Activated CD4-positive, alpha-beta T cell treated with anti-CD3 and anti-CD28 coated beads, Interleukin-2, amount 50 U/mL, for 16 hours (primary cell): ENCODE measurements at regions not wholly inside any gene's neighbourhood (a gene's known extent, or its start where the extent isn't known, plus 50 kb on each side); places are given as distances from the start of the nearest gene placed in this dataset.
"Not testable (repeated sequence)": the region's sequence is repeated elsewhere in the genome, so short reads cannot be mapped to it uniquely, and the experiment has no call there.

Experiments
- DNase-seq: peaks from one replicate; pipeline ENCODE4 v3.0.0-alpha.2; 2020

GRCh38 chr4:109378511-109378910 lies 55.1 kb upstream of the SEC24B start:
- DNase-seq = no peak

GRCh38 chr4:109378076-109378475 lies 55.5 kb upstream of the SEC24B start:
- no peak for DNase-seq

- DNase-seq = no peak
These were observed 57.7 kb upstream of the SEC24B start for GRCh38 chr4:109375778-109376414.

- no peak for DNase-seq
These were observed 65.0 kb upstream of the SEC24B start for GRCh38 chr4:109368661-109369060.

- DNase-seq = peak; percentile 8
These were observed 63.5 kb upstream of the COL25A1 start for GRCh38 chr4:109365939-109366338.

- DNase-seq = not testable (repeated sequence)
These were observed 62.8 kb upstream of the COL25A1 start for GRCh38 chr4:109365297-109365696.

- DNase-seq = peak; percentile 39
These were observed 56.7 kb upstream of the COL25A1 start for GRCh38 chr4:109359040-109359646.

GRCh38 chr4:109355835-109356234 lies 53.4 kb upstream of the COL25A1 start:
- no peak for DNase-seq

- DNase-seq = no peak
These were observed 50.5 kb upstream of the COL25A1 start for GRCh38 chr4:109352941-109353340.
